ENCODE measurements at regions not wholly inside any gene's neighbourhood (a gene's known extent, or its start where the extent isn't known, plus 50 kb on each side); places are given as distances from the start of the nearest gene placed in this dataset.
"Not testable (repeated sequence)": the region's sequence is repeated elsewhere in the genome, so short reads cannot be mapped to it uniquely, and the experiment has no call there.

DNA sequence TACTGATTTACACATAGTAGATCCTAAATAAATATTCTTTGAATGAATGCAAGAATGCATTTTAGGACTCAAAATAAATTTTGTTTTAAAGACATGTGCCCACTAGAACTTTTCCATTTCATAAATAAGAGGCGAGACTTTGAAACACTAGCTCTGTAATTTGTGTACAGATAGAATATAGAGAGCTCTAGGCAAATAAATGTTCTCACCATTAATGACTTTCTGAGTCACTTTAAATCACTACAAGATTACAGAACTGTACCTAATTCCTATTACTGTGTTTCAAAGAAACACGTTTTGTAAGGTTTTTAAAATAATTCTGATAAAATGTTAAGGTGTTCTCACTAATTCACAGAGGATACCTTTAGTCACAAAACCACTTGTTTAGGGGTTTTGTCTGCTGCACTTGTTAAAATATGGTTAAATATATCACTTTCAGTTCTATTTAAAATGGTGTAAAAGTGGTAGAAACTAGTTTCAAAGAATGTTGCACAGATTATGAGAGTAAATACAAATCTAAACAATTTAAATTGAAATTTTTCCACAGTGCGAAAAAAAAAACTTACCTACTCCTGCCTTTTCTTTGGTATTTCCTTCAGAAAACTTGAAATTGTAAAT, 158.7 kb upstream of the ZC3H15 start:
- DNase-seq (ENCODE audit: low read depth, low spot score) = no peak
- no peak overlapping the region for H3K4me3 ChIP-seq (ENCODE audit: low read length)

DNA sequence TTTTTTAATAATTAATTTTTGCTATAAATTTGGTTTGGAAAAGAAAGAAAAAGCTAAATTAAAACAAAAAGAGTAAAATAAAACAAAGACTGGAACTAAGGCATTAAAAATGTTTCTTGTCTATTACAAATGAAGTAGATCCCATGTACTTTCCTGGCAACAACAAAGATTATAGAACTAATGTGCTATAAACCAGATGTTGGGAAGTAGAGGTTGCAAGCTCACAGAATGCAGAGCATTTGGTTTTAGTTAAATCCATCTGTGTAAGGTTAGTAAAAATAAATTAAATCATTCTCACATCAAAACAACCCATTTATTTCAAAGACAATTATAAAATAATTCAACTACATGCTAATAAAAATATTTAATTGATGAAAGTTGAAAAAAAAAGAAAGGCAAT, 157.2 kb upstream of the ZC3H15 start:
- no peak overlapping the region for H3K4me3 ChIP-seq (ENCODE audit: low read length)
- DNase-seq (ENCODE audit: low read depth, low spot score) = no peak

DNA sequence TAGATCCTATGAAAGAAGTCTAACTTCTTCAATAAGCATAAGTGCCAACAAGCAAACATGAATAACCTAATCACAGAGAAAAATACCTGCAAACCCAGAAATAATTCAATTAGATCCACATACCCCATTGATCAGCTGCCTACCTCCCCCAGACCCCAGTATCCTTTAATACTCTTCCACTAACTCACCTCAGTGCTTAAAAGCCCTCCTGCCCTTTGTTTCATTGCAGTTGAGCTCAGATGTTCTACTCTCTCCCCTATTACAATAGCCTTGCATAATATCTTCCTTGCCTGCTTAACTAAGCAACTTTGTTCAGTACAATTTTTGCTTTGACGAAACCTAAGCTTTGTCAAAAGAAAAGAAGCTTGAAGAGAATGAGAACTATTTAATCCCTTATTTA, 156.0 kb upstream of the ZC3H15 start:
- H3K4me3 ChIP-seq (ENCODE audit: low read length) = no peak overlapping the region
- no peak for DNase-seq (ENCODE audit: low read depth, low spot score)

DNA sequence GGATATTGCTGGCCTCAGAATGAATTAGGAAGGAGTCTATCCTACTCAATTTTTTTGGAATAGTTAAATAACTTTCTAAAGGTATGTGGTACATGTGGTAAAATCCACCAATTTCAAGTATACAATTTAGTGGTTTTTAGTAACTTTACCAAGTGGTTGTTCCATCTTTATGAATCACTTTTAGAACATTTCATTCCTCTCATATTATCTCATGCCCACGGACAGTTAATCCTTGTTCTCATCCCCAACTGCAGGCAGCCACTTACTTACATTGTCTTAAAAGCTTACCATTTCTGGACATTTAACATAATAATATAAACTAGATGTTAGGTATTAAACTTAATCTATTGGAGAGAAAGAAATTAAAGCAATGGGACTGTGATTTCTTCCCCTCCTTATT, 146.3 kb upstream of the ZC3H15 start:
- no peak for DNase-seq (ENCODE audit: low read depth, low spot score)
- no peak overlapping the region for H3K4me3 ChIP-seq (ENCODE audit: low read length)

DNA sequence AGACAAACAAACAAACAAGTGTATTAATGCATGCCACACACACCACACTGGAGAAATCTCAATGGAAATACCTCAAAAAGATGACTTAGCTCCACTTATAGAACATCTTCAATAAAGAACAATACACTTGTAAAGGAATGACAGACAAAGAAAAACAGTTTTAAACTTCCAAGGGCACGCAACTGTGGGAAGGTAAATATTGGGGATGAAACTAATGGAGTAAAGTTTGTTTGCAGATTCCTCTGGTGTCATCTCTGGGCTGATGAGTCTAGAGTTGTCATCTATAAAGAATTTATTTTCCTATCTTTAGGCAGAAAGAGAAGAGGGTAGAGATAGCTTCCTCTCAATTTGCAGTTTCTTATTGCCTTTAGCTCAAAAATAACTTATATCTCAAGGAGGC, 144.0 kb upstream of the ZC3H15 start:
- no peak for DNase-seq (ENCODE audit: low read depth, low spot score)
- H3K4me3 ChIP-seq (ENCODE audit: low read length) = no peak overlapping the region

DNA sequence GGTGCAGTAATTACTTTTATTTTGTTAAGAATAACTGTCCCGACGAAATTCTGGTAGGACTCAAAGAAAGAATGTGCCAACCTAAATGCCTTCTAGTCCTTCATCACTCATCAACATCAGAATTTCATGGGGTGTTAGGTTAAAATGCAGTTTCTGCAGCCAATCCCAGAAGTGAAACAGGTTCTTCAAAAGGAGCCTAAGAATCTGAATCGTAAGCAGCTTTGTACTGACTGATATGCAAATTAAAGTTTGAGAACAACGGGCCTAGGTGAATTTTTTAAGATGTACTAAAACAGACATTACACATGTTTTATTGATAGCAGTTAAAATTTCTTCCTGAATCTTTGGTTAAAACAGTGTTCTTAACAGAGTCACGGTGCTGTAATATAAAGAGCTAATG, 140.3 kb upstream of the ZC3H15 start:
- H3K4me3 ChIP-seq (ENCODE audit: low read length) = no peak overlapping the region
- DNase-seq (ENCODE audit: low read depth, low spot score) = no peak

DNA sequence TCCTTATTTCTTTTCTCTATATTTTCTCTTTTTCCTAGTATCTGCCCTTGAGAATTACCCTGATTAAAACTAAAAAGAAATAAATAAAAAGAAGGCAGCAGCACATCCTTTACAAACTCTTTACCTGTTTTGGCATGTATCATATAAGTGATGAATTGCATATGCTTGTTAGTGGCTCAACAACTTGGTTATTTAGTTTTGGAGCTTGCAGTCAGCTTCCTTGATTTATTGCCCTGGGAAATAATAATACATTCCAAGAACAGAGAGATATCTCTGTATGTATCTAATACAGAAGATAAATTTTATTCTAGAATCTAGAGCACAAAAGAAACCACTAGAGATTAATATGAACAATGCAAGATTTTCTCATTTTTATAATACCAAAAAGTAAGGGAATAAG, 139.8 kb upstream of the ZC3H15 start:
- DNase-seq (ENCODE audit: low read depth, low spot score) = no peak
- H3K4me3 ChIP-seq (ENCODE audit: low read length) = no peak overlapping the region

DNA sequence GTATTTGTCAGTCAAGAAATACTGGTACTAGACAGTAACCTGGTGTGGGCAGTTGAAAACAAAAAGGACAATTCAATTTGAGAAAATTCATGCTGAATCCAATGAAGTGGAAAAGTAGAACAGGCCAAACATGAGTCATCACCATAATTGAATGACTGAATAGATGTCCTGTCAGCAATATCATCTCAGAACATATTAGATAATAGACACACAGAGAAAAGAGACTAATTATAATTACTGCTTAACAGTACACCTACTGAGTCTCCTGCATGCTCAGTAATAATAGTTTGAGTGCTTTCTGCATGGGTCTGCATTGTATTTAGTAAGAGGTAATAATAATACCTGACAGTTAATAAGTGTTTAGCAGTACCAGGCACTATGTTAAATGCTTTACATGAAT, 138.6 kb upstream of the ZC3H15 start:
- DNase-seq (ENCODE audit: low read depth, low spot score) = no peak
- H3K4me3 ChIP-seq (ENCODE audit: low read length) = no peak overlapping the region

DNA sequence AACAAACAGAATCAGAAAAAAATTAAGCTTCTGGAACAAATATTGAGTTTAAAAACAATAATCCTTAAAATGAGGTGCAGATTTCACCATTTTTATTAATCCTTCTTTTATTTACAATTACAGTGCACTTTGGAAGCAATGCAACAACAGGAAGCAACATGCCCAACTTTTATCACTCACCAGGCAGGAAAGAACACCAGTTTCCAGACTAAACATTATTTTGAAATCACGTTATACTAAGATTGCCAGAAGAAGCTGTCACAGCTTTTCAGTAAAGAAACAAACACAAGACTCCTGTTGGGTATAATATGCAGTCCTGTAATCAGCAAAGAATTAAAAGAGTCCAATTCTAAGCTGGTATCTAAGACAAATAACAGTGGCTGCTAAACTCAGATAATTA, 137.9 kb upstream of the ZC3H15 start:
- H3K4me3 ChIP-seq (ENCODE audit: low read length) = no peak overlapping the region
- no peak for DNase-seq (ENCODE audit: low read depth, low spot score)

DNA sequence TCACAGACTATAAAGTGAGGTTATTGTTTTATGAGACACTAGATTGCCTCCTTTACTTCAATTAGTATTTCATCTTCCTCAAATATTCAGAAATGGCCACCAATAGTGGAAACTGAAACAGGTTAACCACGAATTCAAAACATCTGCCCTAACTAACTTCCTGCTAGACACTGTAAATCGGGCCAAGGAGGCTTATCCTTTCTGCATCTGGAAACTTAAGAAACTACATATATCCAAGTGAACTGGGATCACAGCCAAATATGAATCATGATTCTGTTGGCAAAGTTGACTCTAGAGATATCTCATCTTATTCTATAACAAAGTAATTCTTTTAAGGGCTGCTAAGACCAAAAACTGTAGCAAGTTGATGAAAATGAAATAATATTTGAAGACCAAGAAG, 136.6 kb upstream of the ZC3H15 start:
- H3K4me3 ChIP-seq (ENCODE audit: low read length) = no peak overlapping the region
- DNase-seq (ENCODE audit: low read depth, low spot score) = no peak

DNA sequence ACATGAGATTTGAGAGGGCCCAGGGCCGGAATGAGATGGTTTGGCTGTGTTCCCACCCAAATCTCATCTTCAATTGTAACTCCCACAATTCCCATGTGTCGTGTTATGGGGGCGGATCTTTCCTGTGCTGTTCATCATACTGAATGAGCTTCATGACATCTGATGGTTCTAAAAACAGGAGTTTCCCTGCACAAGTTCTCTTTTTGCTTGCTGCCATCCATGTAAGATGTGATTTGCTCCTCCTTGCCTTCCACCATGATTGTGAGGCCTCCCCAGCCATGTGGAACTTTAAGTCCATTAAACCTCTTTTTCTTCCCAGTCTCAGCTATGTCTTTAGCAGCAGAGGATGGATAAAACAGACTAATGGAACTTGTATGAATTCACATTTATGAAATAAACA, 131.9 kb upstream of the ZC3H15 start:
- DNase-seq (ENCODE audit: low read depth, low spot score); H3K4me3 ChIP-seq (ENCODE audit: low read length): not testable (repeated sequence)

DNA sequence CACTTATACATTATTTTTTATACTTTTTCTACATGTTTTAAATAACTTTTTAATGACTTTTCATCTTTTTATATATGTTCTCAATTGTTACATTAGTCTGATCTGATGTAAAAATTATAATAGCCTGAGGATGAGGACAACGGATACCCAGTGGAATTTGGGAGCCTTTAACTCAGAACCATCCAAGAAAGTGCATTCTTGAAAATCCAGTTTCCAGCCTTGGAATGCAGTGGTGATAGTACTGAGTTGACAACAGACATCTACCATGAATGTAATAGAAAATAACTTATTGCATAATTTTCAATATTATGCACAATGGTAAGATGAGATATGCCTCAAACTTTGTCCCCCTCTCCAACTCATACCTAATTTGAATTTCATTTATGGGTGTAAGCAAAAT, 120.7 kb upstream of the ZC3H15 start:
- no peak for DNase-seq (ENCODE audit: low read depth, low spot score)
- no peak overlapping the region for H3K4me3 ChIP-seq (ENCODE audit: low read length)

DNA sequence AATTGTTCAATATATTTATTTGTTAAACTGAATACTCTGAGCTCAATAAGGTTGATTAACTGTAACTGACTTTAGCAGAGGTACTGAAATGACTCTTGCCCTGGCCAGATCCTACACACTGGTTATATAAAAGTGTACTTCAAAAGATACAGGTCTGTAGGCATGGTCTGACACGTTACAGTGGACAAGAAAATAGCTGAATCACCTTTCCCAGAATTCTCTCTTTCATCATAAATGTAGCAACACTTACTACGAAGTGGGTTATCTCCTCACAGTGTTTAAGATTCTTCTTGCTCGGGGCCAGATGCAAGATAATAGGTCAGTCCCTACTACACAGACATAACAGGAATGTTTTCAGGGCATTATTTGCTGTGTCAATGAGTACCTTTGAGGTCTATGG, 107.0 kb upstream of the ZC3H15 start:
- no peak overlapping the region for H3K4me3 ChIP-seq (ENCODE audit: low read length)
- no peak for DNase-seq (ENCODE audit: low read depth, low spot score)

DNA sequence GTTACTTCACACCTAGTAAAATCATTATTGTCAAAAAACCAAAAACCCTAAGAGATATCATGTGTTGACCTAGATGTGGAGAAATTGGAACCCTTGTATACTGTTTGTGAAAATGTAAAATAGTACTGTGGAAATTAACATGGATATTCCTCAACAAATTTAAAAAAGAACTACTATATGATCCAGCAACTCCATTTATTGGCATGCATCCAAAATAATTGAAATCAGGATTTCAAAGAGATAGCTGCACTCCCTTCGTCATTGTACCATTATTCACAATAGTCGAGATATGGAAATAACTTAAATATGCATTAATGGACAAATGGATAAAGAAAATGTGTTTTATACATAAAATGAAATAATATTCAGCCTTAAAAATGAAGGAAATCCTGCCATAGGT, 105.3 kb upstream of the ZC3H15 start:
- DNase-seq (ENCODE audit: low read depth, low spot score) = no peak
- H3K4me3 ChIP-seq (ENCODE audit: low read length) = no peak overlapping the region

DNA sequence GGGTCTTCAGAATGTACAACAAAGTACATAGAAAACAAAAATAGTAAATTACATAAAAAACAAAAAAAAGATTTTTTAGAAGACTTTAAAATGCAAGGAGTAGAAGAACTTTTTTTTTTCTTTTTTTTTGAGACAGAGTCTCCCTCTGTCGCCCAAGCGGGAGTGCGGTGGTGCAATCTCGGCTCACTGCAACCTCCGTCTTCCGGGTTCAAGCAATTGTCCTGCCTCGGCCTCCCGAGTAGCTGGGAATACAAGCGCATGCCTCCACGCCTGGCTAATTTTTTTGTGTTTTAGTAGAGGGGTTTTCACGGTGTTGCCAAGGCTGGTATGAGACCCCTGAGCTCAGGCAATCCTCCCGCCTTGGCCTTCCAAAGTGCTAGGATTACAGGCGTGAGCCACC, 104.5 kb upstream of the ZC3H15 start:
- H3K4me3 ChIP-seq (ENCODE audit: low read length) = no peak overlapping the region
- DNase-seq (ENCODE audit: low read depth, low spot score) = no peak

DNA sequence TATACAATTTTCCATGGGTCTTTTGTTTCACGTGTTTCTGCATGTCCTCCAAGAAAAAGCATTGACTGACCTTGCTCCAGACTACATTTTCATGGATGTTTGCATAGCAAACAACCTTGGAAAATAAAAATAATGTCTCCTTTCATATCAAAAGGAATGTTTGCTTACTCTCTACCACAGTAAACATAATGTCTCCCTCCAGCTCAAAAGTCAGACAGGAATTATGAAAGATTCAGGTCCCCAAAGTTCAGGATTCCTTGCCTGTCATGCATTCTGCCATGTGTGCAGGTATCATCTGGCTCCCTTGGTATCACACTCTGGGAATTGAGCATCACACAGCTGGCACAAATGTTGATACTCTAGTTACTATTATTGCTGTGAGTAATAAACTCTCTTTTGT, 103.1 kb upstream of the ZC3H15 start:
- DNase-seq (ENCODE audit: low read depth, low spot score) = no peak
- no peak overlapping the region for H3K4me3 ChIP-seq (ENCODE audit: low read length)

DNA sequence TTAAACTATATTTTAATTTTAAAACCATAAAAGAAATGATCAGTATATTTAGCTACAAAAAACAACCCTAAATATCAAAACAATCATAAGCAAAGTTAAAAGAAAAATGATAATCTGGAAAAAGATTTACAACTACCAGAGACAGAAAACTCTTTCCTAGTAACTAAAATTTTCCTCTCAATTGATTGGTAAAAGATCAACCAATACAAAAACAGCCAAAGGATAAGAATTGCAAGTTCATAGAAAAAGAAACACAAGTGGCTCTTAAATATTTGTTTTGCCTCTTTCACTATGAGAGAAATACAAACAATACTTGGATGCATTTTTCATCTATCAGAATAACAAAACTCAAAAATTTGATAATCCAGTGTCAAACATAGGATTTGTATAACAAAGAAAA, 101.8 kb upstream of the ZC3H15 start:
- DNase-seq (ENCODE audit: low read depth, low spot score) = no peak
- no peak overlapping the region for H3K4me3 ChIP-seq (ENCODE audit: low read length)

DNA sequence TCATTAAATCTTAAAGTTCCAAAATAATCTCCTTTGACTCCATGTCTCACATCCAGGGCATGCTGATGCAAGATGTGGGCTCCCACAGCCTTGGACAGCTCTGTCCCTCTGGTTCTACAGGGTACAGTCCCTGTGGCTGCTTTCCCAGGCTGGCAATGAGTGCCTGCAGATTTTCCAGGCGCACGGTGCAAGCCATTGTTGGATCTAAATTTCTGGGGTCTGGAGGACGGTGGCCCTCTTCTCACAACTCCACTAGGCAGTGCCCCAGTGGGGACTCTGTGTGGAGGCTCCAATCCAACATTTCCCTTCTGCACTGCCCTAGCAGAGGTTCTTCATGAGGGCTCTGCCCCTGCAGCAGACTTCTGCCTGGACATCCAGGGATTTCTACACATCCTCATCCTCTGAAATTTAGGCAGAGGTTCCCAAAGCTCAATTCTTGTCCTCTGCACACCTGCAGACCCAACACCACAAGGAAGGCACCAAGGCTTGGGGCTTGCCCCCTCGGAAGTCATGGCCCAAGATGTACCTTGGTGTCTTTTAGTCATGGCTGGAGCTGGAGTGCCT, 100.3 kb upstream of the ZC3H15 start:
- not testable (repeated sequence) for H3K4me3 ChIP-seq (ENCODE audit: low read length); DNase-seq (ENCODE audit: low read depth, low spot score)

DNA sequence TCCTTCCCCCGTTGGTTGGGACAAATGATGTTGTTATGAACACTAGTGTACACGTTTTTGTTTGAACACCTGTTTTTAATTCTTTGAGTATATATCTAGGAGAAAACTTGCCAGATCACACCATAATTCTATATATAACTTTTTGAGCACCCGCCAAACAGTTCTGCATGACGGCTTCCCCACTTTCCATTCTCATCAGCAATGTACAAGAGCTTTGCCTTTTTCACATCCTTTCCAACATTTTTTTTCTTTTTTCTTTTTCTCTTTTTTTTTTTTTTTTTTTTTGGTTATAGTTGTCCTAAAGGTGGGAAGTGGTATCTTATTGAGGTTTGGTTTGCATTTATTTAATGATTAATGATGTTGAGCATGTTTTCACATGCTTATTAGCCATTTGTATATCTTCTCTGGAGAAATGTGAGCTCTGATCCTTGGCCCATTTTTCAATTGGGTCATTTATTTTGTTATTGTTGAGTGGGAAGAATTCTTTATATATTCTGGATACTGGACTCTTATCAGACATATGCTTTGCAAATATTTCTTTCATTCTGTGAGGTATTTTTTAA, 86.9 kb upstream of the ZC3H15 start:
- DNase-seq (ENCODE audit: low read depth, low spot score) = no peak
- no peak overlapping the region for H3K4me3 ChIP-seq (ENCODE audit: low read length)

DNA sequence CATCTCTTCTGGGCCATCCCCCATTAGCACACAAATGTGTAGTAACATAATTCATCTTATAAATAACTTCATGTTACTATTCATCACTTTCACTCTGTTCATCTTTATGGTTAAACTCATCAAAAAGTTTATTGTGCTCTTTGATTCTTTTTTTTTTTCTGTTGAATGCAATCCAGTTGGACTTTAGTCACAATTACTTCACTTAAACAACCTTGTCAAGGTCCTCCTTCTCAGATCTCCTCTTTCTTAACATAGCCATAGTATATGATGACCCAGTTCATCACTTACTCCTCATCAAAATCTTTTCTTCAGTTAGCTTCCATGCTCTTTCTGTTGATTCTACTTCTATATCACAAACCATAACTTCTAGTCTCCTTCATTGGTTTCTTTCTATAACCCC, 80.2 kb upstream of the ZC3H15 start:
- no peak overlapping the region for H3K4me3 ChIP-seq (ENCODE audit: low read length)
- DNase-seq (ENCODE audit: low read depth, low spot score) = no peak

DNA sequence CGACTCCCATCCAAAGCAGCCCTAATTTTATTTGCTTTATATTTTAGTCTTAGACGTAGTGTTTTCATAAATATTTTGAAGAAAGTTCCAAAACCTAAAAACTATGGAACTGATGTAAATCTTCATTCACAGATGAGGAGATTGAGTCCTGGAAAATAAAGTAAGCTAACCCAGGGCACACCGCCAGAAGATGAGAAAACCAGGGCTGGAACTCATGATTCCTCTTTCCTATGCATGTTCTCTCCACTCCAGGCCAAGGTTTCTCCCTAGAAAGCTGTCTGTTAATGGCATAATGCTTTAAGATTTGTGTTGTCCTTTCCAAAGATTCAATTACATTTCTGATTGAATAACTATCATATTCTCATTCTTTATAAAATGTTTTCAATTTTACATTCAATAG, 78.4 kb upstream of the ZC3H15 start:
- DNase-seq (ENCODE audit: low read depth, low spot score) = no peak
- H3K4me3 ChIP-seq (ENCODE audit: low read length) = no peak overlapping the region

Data from Jurkat, Clone E6-1 (cell line).